Neural progenitor cell (in vitro differentiated cells): ENCODE measurements at regions not wholly inside any gene's neighbourhood (a gene's known extent, or its start where the extent isn't known, plus 50 kb on each side); places are given as distances from the start of the nearest gene placed in this dataset.

Experiments used
- CTCF ChIP-seq: fragments of 200-600 bp; sonication (generic); IDR thresholded peaks from 2 replicates; pipeline ENCODE4 v1.5.1; 2017; ENCODE audit warnings: antibody characterized with exemption, mild to moderate bottlenecking
- EZH2 ChIP-seq: fragments of 200-600 bp; sonication (generic); IDR thresholded peaks from 2 replicates; pipeline ENCODE4 v1.6.1; 2017; ENCODE audit warnings: antibody characterized with exemption, mild to moderate bottlenecking, moderate library complexity

- no peak for TF ChIP-seq CTCF
- TF ChIP-seq EZH2: no peak
Measured at GRCh38 chr2:193774166-193774565, 1579.4 kb upstream of the TMEFF2 start.
